GM18508 (cell line): ENCODE measurements at regions not wholly inside any gene's neighbourhood (a gene's known extent, or its start where the extent isn't known, plus 50 kb on each side); places are given as distances from the start of the nearest gene placed in this dataset.

Source experiments
- ATAC-seq: cut with Tn5 transposase; IDR thresholded peaks from one replicate; pipeline ENCODE4 v1.9.1; 2021; ENCODE audit warnings: moderate number of reproducible peaks; ENCODE audit not compliant: insufficient read depth, unreplicated experiment

DNA sequence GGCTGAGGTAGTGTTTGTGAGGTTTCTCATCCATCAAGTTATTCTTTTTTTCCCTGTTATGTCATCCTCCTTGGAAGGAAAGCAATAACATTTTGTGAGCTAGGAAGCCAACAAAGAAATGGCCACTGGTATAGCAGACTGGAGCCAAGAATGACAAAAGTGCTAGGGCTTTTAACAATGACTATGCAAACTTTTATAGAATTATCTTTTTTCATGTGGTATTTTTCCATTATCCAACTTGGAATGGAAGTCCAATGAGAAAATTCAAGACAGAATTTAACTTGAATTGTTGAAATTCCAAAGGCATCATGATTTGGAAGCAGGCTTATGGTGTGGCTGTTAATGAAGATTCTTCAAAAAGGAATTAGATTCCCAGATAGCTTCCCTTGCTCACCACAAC is 216.4 kb upstream of the PDGFD start:
- ATAC-seq: no peak

DNA sequence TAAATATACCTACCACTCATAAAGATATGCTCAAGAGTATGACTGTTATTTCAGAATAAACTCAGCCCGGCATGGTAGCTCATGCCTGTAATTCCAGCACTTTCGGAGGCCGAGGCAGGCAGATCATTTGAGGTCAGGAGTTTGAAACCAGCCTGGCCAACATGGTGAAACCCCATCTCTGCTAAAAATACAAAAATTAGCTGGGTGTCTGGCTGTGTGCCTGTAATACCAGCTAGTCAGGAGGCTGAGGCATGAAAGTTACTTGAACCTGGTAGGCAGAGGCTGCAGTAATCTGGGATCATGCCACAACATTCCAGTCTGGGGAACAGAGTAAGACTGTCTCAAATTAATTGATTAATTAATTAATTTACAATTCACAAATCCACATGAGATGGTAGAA is 208.2 kb upstream of the PDGFD start:
- ATAC-seq: no peak

DNA sequence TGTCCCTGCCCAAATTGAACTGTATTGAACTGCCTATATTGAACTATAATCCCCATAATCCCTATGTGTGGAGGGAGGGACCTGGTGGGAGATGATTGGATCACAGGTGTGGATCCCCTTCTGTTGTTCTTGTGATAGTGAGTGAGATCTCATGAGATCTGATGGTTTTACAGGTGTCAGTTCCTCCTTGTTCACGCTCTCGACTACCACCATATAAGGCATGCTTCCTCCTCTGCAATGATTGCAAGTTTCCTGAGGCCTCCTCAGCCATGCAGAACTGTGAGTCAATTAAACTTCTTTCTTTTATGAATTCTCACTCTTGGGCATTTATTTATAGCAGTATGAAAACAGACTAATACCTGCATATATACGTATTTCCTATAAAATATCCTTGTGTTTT is 206.5 kb upstream of the PDGFD start:
- ATAC-seq: no peak

DNA sequence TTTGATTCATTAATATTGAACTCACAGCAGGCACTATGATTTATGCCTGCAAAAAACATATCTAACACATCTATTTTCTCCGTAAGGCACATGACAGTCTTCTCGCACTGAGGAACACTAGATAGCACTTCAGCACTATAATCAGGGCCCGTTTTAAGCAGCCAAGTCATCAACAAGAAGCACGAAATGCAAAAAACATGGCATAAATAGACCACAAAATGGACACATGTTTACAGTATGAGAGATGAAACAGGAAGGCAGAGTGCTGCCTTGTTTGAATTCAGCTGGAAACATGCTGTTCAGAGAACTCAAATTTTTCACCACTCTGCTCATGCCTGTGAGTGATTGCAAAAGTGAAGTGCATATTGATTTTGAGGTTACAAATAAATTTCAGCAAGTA is 205.8 kb upstream of the PDGFD start:
- no peak for ATAC-seq

DNA sequence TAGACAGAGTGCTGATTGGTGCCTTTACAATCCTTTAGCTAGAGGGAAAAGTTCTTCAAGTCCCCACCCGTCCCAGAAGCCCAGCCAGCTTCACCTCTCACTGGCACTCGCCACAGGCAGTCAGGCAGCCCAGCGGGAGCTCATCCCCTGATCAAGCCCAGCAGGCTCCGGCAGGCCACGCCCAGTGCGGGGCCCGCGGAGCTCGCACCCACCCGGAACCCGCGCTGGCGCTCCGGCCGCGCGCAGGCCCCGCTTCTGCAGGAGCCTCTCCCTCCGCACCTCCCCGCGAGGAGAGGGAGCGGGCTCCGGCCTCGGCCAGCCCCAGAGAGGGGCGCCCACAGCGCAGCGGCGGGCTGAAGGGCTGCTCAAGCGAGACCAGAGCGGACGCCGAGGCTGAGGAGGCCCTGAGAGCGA is 202.4 kb upstream of the PDGFD start:
- ATAC-seq: no peak

DNA sequence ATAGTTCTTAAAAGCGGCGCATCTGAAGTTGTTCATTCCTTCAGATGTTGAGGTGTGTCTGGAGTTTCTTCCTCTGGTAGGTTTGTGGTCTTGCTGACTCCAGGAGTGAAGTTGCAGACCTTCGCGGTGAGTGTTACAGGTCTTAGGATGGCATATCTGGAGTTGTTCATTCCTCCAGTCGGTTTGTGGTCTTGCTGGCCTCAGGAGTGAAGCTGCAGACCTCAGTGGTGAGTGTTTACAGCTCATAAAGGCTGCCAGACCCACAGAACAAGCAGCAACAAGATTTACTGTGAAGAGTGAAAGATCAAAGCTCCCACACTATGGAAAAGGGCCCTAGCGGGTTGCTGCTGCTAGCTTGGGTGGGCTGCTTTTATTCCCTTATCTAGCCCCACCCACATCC is 201.7 kb upstream of the PDGFD start:
- ATAC-seq: no peak

DNA sequence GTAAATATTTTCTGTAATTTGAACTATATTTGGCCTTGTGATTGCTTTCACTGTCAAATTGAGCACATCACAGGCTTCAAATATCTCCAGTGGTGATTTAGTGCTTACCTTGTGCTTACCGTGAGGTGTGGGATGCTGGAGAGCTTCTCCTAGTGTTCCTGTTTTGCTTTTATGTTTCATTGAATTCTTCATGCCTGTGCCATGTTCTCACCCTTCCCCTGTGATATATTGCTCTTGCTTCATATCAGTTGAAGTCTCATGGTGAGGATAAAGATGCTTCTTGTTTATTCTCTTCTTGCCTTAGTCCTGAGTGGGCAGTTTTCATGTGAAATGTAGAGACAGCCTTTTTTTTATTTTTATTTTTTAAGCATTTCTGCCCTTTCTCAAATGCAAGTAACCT is 198.0 kb upstream of the PDGFD start:
- no peak for ATAC-seq

DNA sequence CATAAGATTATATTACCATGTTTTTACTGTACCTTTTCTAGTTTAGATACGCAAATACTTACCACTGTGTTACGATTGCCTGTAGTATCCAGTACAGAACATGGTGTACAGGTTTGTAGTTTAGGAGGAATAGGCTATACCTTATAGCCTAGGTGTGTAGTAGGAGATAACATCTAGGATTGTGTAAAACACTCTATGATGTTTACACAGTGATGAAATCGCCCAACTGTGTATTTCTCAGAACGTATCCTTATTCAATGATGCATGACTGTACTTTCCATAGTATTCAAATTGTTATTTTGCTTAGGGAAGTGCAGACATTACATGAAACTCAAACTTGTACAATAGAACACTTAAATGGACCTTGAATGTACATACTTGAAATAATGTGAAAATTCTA is 188.1 kb upstream of the PDGFD start:
- no peak for ATAC-seq

DNA sequence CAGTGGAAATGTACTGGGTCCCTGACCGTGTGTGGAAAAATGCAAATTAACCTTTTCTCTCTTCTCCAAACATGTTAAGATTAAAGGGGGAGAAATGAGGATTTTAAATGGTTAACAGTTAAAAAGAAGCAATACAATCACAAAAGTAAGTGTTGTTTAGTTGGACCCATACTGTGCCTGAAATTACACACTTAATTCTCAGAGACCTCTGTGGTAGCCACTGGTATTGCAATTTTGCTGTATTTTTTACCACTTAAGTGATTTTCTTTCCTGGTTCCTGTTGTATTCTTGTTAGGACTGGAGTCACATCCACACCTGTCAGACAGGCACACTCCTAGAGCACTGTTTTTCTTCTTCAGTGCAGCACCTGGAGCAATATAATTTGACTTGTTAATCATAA is 179.6 kb upstream of the PDGFD start:
- ATAC-seq: no peak

DNA sequence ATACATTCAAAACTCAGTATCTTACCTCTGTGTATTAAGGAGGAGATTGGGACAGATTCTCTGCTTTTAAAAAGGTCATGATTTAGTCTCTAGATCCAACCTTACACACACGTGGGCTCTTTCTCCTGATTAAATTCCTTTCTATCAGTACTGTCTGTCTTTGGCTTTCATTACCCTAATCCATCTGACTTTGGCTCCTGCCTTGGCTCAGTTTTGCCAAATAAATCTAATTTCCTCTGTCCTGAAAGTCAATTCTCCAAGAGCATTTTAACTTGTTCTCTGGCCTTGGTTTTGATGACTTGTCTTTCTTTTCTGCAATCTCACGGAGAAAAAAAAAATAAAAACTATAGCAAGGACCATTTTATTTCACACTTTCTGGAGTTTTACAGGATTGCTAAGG is 176.6 kb upstream of the PDGFD start:
- no peak for ATAC-seq

DNA sequence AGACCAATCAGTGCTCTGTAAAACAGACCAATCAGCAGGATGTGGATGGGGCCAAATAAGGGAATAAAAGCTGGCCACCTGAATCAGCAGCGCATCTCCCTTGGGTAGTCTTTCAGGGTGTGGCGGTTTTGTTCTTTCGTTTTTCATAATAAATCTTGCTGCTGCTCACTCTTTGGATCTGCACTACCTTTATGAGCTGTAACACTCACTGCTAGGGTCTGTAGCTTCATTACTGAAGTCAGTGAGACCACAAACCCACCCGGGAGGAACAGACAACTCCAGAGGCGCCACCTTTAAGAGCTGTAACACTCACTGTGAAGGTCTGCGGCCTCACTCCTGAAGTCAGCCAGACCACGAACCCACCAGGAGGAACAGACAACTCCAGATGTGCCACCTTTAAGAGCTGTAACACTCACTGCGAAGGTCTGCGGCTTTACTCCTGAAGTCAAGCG is 175.5 kb upstream of the PDGFD start:
- no peak for ATAC-seq

DNA sequence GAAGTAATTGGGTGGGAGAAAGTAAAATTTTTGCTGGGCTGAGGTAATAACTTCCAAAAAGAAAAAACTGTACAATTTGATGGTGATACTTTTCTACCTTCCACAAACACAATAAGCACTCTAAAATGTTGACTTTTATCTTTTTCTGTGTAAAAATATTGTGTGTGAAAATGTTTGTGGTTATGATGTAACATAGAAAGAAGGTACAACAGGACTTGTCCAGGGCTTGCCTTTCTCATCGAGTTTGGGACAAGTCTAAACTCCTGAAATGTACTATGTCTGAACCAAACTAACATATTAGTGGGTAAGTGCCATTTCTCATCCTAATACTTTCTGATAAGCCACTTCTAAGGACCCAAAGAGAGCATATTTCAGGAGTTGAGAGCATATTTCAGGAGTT is 174.2 kb upstream of the PDGFD start:
- ATAC-seq: no peak

DNA sequence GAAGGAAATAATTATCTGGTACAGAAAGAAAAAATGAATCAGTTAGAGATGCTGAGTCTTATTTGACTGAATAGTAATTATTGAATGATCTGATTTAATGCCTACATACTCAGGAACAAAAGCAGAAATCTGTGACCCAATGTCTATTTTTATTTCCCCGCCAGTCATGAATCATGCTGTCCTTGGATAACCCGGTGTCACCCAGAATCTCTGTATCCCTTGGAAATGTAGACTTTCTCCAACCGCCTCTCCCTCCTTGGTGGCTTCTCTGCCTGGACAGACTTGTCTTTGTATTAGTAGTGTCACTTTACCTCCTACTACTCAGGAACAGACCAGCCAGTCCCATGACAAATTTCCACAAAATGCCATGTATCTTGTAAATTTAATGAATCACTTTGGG is 173.3 kb upstream of the PDGFD start:
- ATAC-seq: no peak

DNA sequence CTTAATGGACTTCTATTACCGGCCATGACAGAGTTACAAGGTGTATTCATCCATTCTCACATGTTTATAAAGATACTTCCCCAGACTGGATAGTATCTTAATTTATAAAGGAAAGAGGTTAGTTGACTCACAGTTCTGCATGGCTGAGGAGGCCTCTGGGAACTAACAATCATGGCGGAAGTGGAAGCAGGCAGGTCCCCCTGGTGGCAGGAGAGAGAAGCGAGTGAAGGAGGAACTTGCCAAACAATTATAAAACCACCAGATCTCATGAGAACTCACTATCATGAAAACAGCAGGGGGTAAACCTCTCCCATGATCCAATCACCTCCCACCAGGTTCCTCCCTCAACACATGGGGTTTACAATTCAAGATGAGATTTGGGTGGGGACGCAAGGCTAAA is 170.0 kb upstream of the PDGFD start:
- ATAC-seq: peak; percentile 81

DNA sequence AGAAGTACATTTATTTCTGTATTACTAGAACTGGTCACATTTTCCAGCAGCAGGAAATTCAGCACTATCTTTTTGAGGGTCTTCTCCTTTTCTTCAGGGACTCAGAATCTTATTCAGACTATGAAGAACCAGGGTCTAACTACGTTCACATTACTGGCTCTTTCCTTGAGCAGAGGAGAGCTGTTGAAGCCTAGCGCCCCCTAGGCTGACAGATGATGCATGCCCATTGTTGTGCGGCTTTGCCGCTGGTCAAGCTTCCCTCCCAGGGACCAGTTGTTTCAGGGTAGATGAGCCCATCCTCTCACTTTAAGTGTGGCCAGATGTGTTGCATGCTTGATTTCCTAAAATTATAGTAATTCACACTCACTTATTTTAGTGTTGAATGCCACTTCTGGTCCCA is 168.2 kb upstream of the PDGFD start:
- no peak for ATAC-seq

DNA sequence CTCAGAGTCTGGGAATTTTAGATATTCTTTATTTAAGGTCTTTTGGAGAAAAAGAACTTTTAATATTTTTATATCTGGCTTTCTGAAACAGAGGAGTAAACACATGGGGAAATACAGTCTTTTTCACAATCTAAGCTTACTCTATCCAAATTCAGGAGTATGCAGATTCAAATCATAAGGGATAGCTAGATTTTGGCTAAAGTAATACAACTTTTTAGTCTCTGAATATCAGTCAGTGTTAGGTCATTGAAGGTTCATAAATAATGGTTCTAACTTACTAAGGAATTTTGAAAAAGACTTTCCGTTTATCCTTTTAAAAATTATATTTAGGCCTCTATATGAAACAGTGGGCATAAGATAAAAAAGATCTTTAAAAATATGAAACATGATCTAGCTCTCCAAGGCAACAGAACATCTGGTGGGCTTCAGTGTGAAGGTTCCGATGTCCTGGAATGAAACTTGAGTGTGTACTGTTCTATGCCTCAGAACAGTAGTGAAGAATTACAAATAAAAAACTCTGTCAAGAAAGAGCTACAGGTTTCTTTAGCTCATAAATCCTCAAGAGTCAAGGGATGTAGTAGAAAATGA is 165.2 kb upstream of the PDGFD start:
- ATAC-seq: no peak

DNA sequence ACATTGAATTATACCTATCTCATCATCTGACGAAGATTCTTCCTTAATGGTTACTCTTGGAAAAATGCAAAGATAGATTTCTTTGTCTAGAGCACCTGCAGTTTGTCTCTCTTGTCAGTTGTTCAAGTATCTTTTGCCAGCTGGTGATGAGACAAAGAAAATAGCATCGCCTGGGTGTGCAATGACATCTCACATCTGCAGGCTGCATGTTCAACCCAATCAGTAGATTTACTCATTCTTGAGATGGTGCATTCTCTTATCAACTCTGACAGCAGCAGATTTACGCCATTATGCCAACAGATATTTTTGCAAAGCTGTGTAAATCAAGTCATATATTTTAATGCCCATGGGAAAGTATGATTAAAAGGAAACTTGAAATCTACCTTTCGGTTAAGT is 164.6 kb upstream of the PDGFD start:
- no peak for ATAC-seq

DNA sequence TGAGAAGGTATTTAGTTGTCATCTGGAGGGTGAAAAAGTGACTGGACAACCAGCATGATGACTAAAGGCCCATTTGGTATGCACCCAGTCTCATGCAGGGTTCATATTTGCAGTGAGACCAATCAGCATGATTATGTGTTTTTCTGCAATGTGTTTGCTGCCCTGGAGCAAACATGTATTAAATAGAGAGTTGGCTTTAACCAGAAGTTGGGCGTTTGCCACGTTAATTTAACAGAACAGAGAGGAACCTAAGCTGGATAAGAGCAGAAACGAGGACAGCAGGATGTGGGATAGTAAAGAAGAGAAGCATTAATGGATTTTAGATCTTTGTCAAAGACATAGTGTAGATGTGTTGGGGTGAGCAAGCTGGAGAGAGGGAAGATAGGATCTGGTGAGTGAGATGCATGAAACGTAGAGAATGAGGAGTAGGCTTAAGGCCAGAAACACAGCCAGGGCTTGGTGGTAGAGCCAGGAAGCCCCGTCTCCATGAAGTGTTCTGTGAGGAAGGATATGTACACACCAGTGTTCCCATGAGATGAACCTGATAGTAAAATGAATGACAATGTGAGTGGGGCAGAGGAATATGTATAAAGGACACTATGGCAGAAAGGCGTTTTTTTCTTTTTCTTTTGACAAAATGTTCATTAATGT is 164.0 kb upstream of the PDGFD start:
- no peak for ATAC-seq

DNA sequence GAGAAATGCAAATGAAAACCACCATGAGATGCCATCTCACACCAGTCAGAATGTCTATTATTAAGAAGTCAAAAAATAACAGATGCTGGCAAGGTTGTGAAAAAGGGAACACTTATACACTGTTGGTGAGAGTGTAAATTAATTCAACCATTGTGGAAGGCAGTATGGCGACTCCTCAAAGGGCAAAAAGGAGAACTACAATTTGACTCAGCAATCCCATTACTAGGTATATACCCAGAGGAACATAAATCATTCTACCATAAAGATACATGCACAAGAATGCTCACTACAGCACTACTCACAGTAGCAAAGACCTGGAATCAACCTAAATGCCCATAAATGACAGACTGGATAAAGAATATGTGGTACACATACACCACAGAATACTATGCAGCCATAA is 161.1 kb upstream of the PDGFD start:
- no peak for ATAC-seq

DNA sequence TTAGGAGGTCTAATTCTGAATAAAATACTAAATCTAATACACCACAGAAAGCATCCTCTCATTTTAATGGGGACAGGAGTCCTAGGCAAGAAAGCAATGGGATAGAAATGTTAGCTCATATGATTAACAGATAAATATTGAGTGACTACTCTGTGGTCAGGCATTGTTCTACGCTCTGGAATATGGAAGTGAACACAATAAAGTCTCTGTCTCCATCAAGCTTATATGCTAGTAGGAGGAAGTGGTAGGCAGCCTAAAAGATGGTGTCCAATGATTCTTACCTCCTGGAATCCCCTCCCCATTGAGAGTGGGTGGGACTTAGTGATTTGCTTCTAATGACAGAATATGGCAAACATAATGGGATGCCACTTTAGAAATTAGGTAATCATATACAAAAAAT is 160.3 kb upstream of the PDGFD start:
- no peak for ATAC-seq

DNA sequence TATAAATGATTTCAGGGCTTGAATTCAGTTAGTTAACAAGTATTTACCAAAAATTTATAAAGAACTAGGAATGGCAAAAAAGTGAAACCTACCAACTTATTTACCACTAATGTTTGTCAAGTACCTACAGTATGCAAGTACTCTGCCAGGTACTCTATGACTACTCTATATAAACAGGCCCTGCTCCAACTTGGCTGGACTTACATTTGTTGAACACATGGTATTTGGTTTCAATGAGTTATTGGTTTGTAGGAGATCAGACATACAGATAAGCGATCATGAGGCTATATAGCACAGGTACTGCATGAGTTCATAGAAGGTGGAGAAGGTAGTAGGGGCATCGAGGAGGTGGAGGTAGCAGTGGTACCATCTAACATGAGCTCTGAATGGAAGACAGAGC is 159.9 kb upstream of the PDGFD start:
- ATAC-seq: no peak

DNA sequence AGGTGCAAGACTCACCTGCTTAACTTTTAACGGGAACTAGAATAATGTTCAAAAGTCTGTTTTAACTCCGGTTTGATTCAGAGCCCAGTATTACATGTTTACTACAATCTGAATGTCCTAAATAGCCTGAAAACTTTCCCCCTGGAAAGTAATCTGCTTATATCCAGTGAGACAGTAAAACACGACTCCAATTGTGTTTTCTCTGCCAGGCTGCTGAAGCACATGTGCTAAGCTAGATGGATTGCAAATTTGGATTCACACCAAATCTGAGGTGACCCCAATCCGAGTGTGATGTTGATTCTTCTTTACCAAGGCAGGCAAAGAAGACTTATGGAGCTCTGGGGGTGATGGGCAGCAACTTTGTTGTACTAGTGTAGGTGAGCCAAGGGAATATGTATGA is 158.7 kb upstream of the PDGFD start:
- no peak for ATAC-seq

DNA sequence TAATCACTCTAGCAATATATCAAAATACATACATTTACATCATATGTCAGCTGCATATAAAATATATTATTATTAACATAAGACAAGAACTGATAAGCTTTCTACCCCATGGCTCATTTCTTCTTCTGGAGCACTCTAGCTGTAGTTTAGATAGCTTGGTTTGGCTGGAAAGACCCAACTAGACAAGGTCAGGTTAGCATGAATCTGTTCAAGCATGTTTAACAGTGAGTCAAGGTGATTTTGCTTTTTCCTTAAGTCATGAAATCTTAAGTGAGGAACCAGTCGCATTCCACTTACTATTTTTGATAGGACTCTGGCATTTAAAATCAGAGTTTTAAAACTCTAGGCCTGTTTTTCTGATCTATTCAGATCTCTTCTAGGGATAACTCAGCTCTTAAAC is 157.0 kb upstream of the PDGFD start:
- no peak for ATAC-seq
